PFSK-1 (cell line): ENCODE measurements at regions not wholly inside any gene's neighbourhood (a gene's known extent, or its start where the extent isn't known, plus 50 kb on each side); places are given as distances from the start of the nearest gene placed in this dataset.

ENCODE experiments used
- POLR2AphosphoS5 ChIP-seq: IDR thresholded peaks from 2 replicates; pipeline ENCODE4 v1.6.1; 2012; ENCODE audit warnings: low read depth, mild to moderate bottlenecking, control low read depth, low read length, moderate library complexity
- REST ChIP-seq, 2 experiments: IDR thresholded peaks; 2 replicates each; pipeline versions ENCODE4 v1.6.1 to v1.8.0; 2011 to 2012; ENCODE audit warnings: low read depth in 2 of 2, low read length in 2 of 2, control low read depth in 1 of 2, inconsistent platforms in 1 of 2, mild to moderate bottlenecking in 1 of 2, moderate library complexity in 1 of 2; ENCODE audit not compliant: insufficient read depth in 1 of 2
- SIN3A ChIP-seq: IDR thresholded peaks from 2 replicates; pipeline ENCODE4 v1.6.1; 2012; ENCODE audit warnings: mild to moderate bottlenecking, low read length, moderate library complexity, borderline replicate concordance; ENCODE audit not compliant: insufficient read depth
- TAF1 ChIP-seq: IDR thresholded peaks from 2 replicates; pipeline ENCODE4 v1.6.1; 2012; ENCODE audit warnings: low read length, control low read depth, borderline replicate concordance; ENCODE audit not compliant: insufficient read depth

- TF ChIP-seq POLR2AphosphoS5 (no peak), SIN3A (no peak), REST (IDR thresholded peaks at IDR 0.05; ENCODE audit: insufficient read depth in 1 of 2, low read depth in 2 of 2, low read length in 2 of 2) (no peak), TAF1 (no peak)
Observed at GRCh38 chr11:120010775-120011174, 127.1 kb downstream of the TRIM29 start.
